Endothelial cell of umbilical vein (primary cell): ENCODE measurements at regions not wholly inside any gene's neighbourhood (a gene's known extent, or its start where the extent isn't known, plus 50 kb on each side); places are given as distances from the start of the nearest gene placed in this dataset.

Experiments used
- MYC ChIP-seq: IDR thresholded peaks from one replicate; pipeline ENCODE4 v1.6.1; 2011; ENCODE audit warnings: mild to moderate bottlenecking, low read depth, low read length
- POLR2A ChIP-seq: IDR thresholded peaks from 2 replicates; pipeline ENCODE4 v1.6.1; 2012; ENCODE audit warnings: low read depth, mild to moderate bottlenecking, control low read depth, low read length
- TF ChIP-seq, protein P1 (sequence below), 2 donors: IDR thresholded peaks; 1 replicate in 1 of 2; 2 replicates in 1 of 2; pipeline ENCODE4 v1.5.1; 2011; ENCODE audit warnings: low read length in 2 of 2, mild to moderate bottlenecking in 2 of 2, moderate library complexity in 2 of 2, control low read depth in 1 of 2, inconsistent platforms in 1 of 2, low read depth in 1 of 2; ENCODE audit not compliant: insufficient read depth in 1 of 2; ENCODE audit errors: extremely low read depth in 1 of 2

DNA sequence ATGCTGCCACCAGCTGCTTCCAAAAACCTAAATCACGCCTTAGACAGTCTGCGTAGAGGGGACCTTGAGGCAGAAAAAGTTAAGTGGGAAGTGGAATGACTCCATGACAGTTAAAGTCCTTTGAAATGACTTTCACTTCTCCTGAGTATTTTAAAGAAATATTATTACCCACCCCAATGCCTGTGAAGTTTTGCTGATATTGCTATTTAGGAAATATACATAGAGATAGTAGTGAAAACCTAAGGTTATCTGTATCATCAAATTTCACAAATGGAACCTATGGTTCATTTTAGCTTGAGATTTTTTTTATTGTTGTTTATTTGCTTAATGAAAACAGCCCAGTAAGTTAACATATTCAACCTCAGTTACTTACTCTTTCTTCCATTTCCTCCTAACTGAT, 182.1 kb upstream of the FBXL4 start:
- TF ChIP-seq, protein P1, sequence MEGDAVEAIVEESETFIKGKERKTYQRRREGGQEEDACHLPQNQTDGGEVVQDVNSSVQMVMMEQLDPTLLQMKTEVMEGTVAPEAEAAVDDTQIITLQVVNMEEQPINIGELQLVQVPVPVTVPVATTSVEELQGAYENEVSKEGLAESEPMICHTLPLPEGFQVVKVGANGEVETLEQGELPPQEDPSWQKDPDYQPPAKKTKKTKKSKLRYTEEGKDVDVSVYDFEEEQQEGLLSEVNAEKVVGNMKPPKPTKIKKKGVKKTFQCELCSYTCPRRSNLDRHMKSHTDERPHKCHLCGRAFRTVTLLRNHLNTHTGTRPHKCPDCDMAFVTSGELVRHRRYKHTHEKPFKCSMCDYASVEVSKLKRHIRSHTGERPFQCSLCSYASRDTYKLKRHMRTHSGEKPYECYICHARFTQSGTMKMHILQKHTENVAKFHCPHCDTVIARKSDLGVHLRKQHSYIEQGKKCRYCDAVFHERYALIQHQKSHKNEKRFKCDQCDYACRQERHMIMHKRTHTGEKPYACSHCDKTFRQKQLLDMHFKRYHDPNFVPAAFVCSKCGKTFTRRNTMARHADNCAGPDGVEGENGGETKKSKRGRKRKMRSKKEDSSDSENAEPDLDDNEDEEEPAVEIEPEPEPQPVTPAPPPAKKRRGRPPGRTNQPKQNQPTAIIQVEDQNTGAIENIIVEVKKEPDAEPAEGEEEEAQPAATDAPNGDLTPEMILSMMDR (IDR thresholded peaks at IDR 0.05; ENCODE audit: extremely low read depth in 1 of 2, insufficient read depth in 1 of 2, low read depth in 1 of 2, low read length in 2 of 2): no peak
- TF ChIP-seq POLR2A: no peak
- no peak for TF ChIP-seq MYC
